Keratinocyte (primary cell): ENCODE measurements at regions not wholly inside any gene's neighbourhood (a gene's known extent, or its start where the extent isn't known, plus 50 kb on each side); places are given as distances from the start of the nearest gene placed in this dataset.

ENCODE experiments used
- DNase-seq: peaks from one replicate; pipeline ENCODE4 v3.0.0-alpha.2; 2011; ENCODE audit warnings: low read depth, missing footprints, low spot score
- FAIRE-seq: peaks from 2 replicates; lab custom pipeline; 2011; peaks lifted over from hg19 to GRCh38; lab: Jason Lieb, UNC
- H2AFZ ChIP-seq: 2 replicates; pipeline ENCODE4 v1.6.0; 2012; ENCODE audit warnings: low read length, control low read depth, inconsistent platforms; ENCODE audit not compliant: control insufficient read depth
- H3K27ac ChIP-seq: 2 replicates; pipeline ENCODE4 v1.5.1; 2011; ENCODE audit warnings: low read length; ENCODE audit not compliant: control insufficient read depth, insufficient read depth
- H3K27me3 ChIP-seq: 3 replicates; pipeline ENCODE4 v1.6.0; 2011; ENCODE audit warnings: low read length; ENCODE audit not compliant: control insufficient read depth, insufficient read depth; ENCODE audit errors: extremely low read depth
- H3K36me3 ChIP-seq, 2 experiments: 2 replicates in 1 of 2; 3 replicates in 1 of 2; pipeline ENCODE4 v1.5.1; 2011; ENCODE audit warnings: low read length in 2 of 2, mild to moderate bottlenecking in 1 of 2; ENCODE audit not compliant: control insufficient read depth in 2 of 2, insufficient read depth in 2 of 2; ENCODE audit errors: extremely low read depth in 1 of 2
- H3K4me1 ChIP-seq: 3 replicates; pipeline ENCODE4 v1.5.1; 2011; ENCODE audit warnings: low read length; ENCODE audit not compliant: control insufficient read depth, insufficient read depth; ENCODE audit errors: extremely low read depth
- H3K4me2 ChIP-seq: 3 replicates; pipeline ENCODE4 v1.6.0; 2011; ENCODE audit warnings: low read depth, low read length; ENCODE audit not compliant: control insufficient read depth, insufficient read depth; ENCODE audit errors: extremely low read depth
- H3K4me3 ChIP-seq, 3 experiments: fragments of 200-600 bp in 1 of 3; sonication (generic) in 1 of 3; 2 replicates in 2 of 3; 3 replicates in 1 of 3; pipeline ENCODE4 v1.5.1; 2011 to 2016; ENCODE audit warnings: low read length in 3 of 3, mild to moderate bottlenecking in 3 of 3, control low read depth in 2 of 3, inconsistent platforms in 1 of 3, low read depth in 1 of 3, mixed read lengths in 1 of 3, mixed run types in 1 of 3, moderate library complexity in 1 of 3; ENCODE audit not compliant: control insufficient read depth in 2 of 3, insufficient read depth in 2 of 3; ENCODE audit errors: extremely low read depth in 1 of 3
- H3K79me2 ChIP-seq: 2 replicates; pipeline ENCODE4 v1.6.0; 2012; ENCODE audit warnings: low read length; ENCODE audit not compliant: control insufficient read depth, insufficient read depth
- H3K9ac ChIP-seq: 3 replicates; pipeline ENCODE4 v1.6.0; 2011; ENCODE audit warnings: low read length; ENCODE audit not compliant: control insufficient read depth, insufficient read depth; ENCODE audit errors: extremely low read depth
- H3K9me1 ChIP-seq: 3 replicates; pipeline ENCODE4 v1.6.0; 2011; ENCODE audit warnings: low read length; ENCODE audit not compliant: control insufficient read depth, insufficient read depth; ENCODE audit errors: extremely low read depth
- H3K9me3 ChIP-seq: 2 replicates; pipeline ENCODE4 v1.5.1; 2012; ENCODE audit warnings: low read depth, low read length; ENCODE audit not compliant: control insufficient read depth
- H4K20me1 ChIP-seq: 3 replicates; pipeline ENCODE4 v1.6.0; 2011; ENCODE audit warnings: low read length; ENCODE audit not compliant: control insufficient read depth, insufficient read depth; ENCODE audit errors: extremely low read depth
- CTCF ChIP-seq, 3 experiments: IDR thresholded peaks in 1 of 3; conservative IDR thresholded peaks in 1 of 3; optimal IDR thresholded peaks in 1 of 3; 2 replicates in 2 of 3; 3 replicates in 1 of 3; pipeline versions ENCODE3 to v1.5.1; 2011; ENCODE audit warnings: low read length in 3 of 3, mild to moderate bottlenecking in 3 of 3, moderate library complexity in 2 of 3, control low read depth in 1 of 3, inconsistent platforms in 1 of 3; ENCODE audit not compliant: insufficient read depth in 2 of 3; ENCODE audit errors: extremely low read depth in 1 of 3
- EZH2 ChIP-seq: IDR thresholded peaks from one replicate; pipeline ENCODE4 v1.6.1; 2012; ENCODE audit warnings: inconsistent platforms, mild to moderate bottlenecking, low read length, moderate library complexity
- dilution Hi-C: fragments of 300-500 bp; cut with MboI; formaldehyde crosslinking; loops from one replicate; pipeline ENCODE4 v1.7.0; 2020; ENCODE audit warnings: low sequenced_read_pairs; ENCODE audit not compliant: extremely low pct_ligation_motif_present

GRCh38 chr18:33870059-33870458, 292.0 kb downstream of the ASXL3 start:
- TF ChIP-seq CTCF (optimal IDR thresholded peaks at IDR 0.05 in 1 of 3, IDR thresholded peaks at IDR 0.05 in 1 of 3, conservative IDR thresholded peaks at IDR 0.05 in 1 of 3; ENCODE audit: extremely low read depth in 1 of 3, insufficient read depth in 2 of 3, low read length in 3 of 3) (no peak), EZH2 (no peak)
- H3K9ac ChIP-seq: no peak overlapping the region
- H2AFZ ChIP-seq: no peak overlapping the region
- dilution Hi-C loops: no loop called here
- no peak for DNase-seq
- no peaks in the 10 kb centered on the region for H3K36me3 ChIP-seq
- no peak overlapping the region for H3K27ac ChIP-seq
- H3K79me2 ChIP-seq: no peaks in the 10 kb centered on the region
- H3K9me1 ChIP-seq: no peaks in the 10 kb centered on the region
- no peaks in the 10 kb centered on the region for H3K4me1 ChIP-seq
- H3K4me2 ChIP-seq: no peak overlapping the region
- no peak for FAIRE-seq
- no peaks in the 10 kb centered on the region for H3K9me3 ChIP-seq
- no peaks in the 10 kb centered on the region for H3K27me3 ChIP-seq
- H4K20me1 ChIP-seq: no peaks in the 10 kb centered on the region
- no peak overlapping the region for H3K4me3 ChIP-seq

- no peak for TF ChIP-seq EZH2
- no peak for TF ChIP-seq CTCF (optimal IDR thresholded peaks at IDR 0.05 in 1 of 3, IDR thresholded peaks at IDR 0.05 in 1 of 3, conservative IDR thresholded peaks at IDR 0.05 in 1 of 3; ENCODE audit: extremely low read depth in 1 of 3, insufficient read depth in 2 of 3, low read length in 3 of 3)
- no peaks in the 10 kb centered on the region for H3K36me3 ChIP-seq
- no peak for FAIRE-seq
- no peak overlapping the region for H3K4me3 ChIP-seq
- H3K27me3 ChIP-seq: no peaks in the 10 kb centered on the region
- H3K4me1 ChIP-seq: no peaks in the 10 kb centered on the region
- DNase-seq: no peak
- H3K9me3 ChIP-seq: peaks cover 2% of the 10 kb centered on the region
- no peak overlapping the region for H3K4me2 ChIP-seq
- no peaks in the 10 kb centered on the region for H3K79me2 ChIP-seq
- no peaks in the 10 kb centered on the region for H3K9me1 ChIP-seq
- no peaks in the 10 kb centered on the region for H4K20me1 ChIP-seq
- no peak overlapping the region for H2AFZ ChIP-seq
- no peak overlapping the region for H3K27ac ChIP-seq
- H3K9ac ChIP-seq: no peak overlapping the region
- dilution Hi-C loops: no loop called here
Measured at GRCh38 chr18:33866386-33866785, 288.4 kb downstream of the ASXL3 start.
